ENCODE measurements at regions not wholly inside any gene's neighbourhood (a gene's known extent, or its start where the extent isn't known, plus 50 kb on each side); places are given as distances from the start of the nearest gene placed in this dataset.

DNA sequence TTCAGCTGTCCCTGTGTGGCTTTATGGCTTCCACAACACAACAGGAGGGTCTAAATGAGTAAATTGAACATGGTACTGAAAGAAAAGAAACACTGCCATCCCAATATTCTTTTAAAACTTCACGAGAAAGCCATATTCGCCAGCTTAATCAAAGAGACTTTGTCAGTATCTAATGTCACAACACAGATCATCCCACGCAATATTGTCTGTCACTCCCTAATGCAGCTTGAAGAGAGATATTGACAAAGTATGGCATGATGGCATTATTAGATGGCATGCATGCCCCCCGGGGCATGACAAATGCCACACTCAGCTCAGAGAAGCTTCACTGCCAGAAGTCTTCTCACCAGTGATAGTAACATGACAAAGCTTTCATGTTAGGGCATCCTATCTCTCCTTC, 197.8 kb downstream of the TTC8 start:
- no peak for DNase-seq

DNA sequence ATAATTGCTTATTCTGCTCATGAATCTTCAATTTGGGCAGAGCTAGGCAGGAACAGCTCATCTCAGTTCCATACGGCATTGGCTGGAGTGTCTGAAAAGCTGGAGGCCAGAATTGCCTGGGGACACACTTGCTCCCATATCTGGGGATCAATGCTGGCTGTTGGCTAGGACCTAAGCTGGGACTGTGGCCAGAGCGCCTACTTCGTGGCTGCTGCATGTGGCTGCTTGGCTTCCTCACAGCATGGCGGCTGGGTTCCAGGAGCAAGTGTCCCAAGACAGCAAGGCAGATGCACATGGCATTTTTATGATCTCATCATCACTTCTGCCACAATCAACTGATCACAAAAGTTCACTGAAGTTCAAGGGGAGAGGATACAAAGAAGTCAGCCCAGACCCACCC, 200.2 kb downstream of the TTC8 start:
- DNase-seq, result peak; percentile 38

DNA sequence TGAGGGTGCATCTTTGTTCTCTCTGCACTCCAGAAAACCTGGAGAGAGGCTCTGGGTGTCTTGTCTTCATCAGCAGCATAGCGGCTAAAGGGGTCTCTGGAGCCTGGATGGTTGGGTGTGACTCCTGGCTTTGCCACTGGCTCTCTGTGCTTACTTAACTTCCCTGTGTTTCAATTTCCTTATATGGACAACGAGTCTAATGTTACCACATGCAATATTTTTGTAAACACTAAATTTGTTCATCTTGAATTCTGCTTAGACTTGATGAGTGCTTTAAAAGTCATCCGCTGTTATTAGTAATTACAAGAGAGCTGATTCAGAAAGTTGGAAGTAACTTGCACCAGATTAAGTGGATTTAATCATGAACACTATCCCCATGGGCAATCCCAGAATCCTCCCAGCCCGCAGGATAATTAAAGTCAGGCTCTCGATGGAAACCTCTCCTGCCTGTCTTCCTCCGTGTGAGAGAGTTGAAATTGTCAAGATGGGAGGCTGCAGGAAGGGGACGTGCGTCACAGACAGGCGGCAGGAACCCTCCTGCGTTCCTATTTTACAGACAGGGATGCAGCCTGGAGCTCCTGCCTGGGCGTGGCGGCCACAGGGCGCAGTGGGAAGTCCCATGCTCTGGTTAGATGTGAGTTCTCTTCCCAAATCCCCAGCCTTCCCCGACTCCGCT, 201.2 kb downstream of the TTC8 start:
- DNase-seq, result no peak

DNA sequence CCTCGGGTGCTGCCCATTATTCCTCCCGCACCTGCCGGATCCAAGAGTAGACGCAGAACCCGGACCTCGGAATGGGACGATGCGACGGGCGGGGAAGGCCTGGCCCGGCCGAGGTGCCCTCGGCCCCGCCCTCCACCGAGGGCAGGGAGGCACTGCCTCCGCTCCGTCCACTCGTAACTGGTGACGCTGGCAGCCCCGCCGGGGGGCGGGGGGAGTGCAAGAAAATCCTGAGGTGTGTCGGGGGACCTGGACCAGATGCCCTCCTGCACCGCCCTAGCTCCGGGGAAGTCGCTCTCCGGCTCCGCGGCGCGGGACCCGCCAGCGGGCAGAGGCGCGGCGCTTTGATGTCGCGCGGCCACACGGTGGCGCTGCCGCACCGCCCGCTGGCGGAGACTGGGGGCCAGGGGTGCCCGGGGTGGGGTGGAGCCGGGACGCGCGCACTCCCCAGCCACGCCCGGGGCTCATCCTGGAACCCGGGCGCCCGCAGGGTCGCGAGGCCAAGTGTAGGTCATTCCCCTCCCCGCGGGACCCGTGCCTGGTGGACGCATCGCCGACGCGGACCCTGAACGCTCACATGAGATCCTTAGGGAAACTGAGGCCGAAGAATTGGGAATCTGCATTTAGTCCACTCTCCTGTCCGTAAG, 202.8 kb downstream of the TTC8 start:
- peak; percentile 77 for DNase-seq

DNA sequence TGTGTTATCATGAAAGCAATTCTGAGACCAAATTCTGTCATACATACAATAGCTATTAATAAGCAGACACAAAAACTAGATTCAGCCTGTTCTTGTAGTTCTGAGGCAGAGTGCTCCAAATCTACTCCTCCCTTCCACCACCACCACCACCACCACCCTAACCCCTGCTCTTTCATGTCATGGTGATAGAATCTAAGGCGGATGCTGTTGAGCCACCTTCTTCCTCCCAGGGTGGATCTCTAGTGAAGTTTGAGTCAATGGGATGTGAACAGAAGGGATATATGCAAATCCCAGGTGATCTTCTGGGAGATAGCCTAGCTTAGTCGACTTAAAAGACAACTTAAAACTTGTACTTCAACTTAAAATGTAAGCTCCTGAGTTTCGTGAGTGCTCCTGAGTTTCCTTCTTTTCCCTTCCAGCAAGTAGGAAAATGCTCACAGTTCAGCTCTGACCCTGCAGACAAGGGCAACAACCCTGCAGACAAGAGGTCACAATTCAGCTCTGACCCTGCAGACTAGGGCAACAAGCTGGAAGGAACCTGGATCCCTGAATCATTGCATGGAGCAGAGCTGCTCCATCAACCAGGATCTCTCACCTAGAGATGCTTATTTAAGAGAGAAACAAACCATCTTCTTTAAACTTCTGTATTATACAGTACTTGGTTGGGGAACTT, 204.1 kb downstream of the TTC8 start:
- DNase-seq, result no peak

DNA sequence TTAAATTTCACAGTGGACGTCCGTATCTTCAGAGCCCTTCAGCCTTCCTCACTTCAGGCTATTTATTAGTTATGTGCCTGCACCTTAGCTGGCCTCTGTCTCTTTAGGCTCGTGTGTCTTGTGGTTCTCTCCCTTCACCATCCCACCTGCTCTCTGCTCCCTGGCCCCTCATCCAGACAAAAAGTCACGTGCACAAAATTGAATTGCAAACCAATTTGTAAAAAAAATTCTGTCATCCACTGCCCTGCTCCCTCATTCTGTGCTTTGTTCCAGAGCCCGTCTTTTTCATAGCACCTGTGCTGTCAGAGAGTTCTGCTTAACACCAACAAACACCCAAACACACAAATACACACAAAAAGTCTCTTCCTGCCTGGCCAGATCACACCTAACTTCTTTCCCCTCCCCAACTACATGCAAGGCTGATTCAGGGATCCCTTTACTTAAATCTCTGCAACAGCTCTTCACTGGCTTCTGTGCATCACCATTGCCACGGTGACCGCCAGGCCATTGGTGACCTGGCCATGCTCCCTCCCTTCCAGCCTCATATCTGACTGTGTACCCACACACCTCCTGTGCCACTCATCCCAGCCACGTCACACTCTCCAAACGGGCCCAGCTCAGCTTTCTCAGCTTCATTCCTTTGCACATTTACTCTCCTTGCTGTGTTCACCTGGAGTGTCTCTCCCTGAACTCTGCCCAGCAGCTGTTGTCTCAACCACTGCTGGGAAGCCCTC, 205.7 kb downstream of the TTC8 start:
- no peak for DNase-seq

DNA sequence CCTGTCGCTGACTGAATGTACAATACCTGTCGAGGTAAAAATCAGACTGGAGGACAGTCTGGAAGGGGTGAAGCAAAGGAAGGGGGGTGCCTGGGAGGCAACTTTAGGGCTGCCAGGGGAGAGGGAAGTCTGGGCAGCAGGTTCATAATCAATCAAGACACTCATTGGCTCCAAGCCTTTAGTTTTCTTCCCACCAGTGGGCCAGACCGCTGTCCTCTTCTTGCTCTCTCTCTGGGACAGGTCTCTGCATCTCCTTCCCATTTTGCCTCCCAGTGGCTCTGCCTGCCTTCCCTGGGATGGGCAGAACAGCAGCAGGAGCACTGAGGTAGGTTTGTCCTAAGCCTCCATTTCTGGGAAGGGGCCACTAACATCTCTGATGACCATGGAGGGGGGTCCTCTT, 206.5 kb downstream of the TTC8 start:
- DNase-seq, result no peak

DNA sequence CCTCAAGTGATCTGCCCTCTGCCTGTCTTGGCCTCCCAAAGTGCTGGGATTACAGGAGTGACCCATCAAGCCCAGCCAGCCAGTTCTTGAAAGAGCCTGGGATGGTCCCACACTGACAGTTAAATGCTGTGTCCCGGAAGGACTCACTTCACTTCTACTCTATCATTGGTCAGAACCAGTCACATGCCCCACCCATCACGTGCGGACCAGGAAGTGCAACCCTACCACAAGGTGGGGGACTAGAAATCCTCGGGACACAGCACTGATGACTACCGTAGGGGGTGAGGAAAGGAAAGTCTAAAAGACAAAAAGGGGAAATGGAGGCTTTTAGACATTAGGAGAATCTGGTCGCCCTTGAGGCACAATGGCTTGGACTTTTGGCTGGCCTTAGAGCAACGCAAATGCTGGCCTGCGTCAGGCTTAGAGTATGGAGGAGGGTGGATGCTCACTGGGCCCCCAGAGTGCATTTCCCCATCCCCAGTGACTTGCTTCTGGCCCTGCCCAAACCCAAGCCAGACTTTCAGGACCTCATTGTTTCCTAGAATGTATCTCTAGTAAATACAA, 207.7 kb downstream of the TTC8 start:
- DNase-seq, result no peak

DNA sequence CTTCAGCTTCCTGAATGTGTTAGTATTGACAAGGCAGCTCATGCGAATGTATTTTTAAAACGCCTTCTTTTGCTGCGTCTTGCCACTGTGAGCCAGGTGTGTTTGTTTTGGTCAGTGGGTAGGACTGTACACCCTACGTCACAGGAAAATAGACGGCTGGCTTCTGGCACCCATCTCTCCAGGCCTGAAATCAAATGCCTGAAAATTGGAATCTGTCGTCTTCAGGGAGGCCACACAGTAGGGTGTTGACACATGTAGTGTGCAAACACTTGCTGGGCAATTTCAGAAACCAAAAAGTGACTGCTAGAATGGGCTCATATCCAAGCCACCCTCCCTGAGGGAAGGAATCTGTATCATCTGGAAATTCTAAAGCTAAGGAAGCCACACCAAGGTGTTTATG, 209.3 kb downstream of the TTC8 start:
- no peak for DNase-seq

DNA sequence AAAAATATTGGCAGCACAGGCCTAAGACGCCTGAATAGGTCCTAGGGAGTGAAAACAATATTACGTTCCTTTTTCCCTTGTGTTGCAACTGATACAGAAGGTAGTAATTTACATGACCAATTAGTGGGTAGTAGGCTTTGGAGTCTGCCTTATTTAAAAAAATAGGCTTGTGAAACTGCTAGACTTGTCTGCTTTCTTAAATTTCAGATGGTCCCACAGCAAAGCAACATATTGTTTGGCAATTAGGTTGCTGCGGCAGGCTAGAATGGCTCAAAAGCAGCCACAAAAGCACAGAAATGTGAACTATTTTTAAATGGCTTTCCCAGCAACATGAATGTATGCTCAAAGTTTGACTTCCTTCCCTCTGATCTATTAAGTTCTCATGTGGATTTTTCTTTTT, 211.9 kb downstream of the TTC8 start:
- no peak for DNase-seq

DNA sequence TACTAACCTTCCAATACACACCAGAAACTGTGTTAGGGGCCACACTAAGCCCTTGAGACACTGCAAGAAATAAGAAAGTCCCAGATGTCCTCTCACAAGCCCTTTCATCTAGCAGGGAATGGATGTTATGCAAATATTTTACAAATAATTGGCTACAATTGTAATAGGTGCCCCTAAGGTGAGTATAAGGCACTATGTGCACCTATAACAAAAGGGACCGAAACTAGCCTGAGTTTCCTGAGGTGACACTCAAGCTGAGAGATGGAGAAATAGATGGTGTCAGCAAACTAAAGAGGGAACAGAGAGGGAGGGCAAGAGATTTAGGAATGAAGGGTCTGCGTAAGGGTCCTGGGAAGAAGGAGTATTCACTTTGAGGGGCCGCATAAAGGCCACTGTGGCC, 212.6 kb downstream of the TTC8 start:
- no peak for DNase-seq

DNA sequence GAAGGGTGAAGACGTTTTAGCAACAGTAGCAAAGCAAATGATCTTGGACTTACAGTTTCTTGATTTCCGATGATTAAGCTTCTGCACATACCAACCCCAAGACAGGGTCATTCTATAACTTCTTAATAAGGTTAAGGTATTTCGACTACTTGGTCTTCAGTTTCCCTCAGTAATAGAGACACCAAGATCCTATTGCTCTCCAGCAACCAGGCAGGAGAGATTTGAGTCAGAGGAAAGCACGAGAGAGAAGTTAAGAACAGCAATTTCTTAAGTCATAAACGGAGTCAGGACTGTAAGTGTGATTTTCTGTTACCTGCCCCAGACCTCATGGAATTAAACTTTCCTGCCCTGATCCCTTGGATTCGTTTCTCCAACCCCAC, 215.6 kb downstream of the TTC8 start:
- no peak for DNase-seq

DNA sequence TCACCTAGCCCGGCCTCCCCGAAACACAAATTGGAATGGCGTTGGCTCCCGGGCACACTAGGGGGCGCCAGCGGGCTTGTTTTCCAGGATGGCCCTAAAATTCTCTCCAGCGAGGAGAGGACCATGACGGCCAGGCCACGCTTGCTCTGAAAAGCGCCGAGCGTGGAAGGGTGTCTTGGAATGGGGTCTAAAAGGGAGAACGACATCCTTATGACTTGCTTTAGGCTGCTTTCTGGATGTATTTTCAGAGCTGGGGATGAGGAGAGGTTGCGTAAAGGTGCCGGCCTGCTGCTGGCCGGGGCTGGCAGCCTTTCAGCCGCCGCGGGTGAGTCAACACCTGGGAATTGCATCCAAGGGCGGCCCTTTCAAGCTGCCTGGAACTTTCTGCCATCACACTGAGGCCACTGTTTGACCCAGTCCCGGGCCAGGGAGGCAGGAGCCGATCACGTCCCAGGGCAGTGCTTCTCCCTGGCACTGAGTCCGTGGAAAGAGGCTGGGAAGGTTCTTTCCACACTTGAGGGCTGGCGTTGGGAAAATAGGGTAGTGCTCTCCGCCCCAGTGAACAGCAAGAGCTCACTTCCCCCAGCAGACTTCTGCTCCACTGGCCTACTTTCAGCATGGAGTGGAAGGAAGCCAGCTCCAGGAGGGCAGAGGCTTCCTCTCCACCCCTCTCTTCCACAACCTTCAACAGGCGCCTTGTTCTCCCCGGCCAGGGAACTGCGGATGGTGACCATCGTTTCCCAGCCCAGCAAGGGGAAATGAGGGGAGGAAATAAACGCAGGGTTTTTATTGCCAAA, 216.2 kb downstream of the TTC8 start:
- DNase-seq, result peak; percentile 95

DNA sequence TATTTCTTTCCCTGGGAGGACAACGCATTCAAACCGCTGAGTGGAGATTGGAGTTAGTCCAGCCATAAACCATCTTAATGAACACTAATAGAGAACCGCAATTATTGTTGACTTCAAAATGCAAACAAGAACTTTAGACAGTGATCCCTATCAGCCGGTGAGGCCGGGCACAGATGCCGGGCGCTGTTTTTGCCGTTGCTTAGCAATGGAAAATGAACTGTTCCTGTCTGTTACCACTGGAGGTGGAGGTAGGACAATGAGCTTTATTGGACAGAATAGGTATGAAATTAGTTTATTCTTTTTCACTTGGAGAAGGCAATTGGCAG, 216.8 kb downstream of the TTC8 start:
- no peak for DNase-seq

DNA sequence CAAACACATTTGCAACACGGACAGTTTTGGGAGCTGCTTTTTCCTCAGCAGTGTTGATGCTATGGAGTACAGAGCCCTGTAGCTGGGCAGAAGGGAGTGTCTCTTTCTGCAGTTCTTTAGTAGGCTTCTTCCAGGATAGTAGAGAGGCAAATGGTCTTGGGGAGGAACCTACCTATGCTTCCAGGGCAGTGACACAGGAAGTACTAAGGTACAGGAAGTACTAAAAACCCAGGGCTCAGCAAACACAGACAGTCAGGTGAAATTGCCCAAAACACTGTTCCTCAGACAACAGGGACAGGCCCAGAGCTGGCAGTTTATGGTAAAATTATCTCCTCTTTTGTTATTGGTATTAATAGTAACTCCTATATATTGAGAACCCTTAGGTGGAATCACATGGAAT, 217.6 kb downstream of the TTC8 start:
- DNase-seq, result no peak

DNA sequence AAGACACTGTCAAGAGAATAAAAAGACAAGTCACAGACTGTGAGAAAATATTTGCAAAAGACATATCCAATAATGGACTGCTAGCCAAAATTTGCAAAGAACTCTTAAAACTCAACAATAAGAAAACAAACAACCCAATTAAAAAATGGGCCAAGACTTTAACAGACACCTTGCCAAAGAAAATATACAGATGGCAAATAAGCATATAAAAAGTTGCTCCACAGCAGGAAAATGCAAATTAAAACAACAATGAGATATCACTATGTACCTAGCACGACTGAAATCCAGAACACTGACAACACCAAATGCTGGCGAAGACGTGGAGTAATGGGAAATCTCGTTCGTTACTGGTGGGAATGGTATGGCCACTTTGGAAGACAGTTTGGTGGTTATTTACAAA, 228.9 kb downstream of the TTC8 start:
- no peak for DNase-seq

DNA sequence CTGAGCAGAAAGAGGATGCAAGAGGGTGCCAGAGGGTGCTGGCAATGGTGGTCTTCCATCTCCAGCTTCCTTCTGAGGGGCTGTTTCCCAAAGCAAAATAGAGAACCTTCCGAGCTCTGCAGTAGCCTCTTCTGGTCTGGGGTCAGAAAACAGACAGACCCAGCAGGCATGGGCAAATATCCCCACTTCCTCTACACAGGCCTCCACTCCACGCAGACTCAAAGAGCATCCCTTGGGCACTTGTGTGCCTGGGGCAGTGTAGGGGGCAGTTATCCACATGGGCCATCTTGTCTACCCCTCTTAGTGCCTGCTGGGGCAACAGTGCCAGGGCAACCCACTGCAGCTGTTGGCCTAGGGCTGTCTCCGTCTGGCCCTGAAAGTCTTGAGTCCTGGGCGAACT, 231.9 kb downstream of the TTC8 start:
- DNase-seq, result no peak

DNA sequence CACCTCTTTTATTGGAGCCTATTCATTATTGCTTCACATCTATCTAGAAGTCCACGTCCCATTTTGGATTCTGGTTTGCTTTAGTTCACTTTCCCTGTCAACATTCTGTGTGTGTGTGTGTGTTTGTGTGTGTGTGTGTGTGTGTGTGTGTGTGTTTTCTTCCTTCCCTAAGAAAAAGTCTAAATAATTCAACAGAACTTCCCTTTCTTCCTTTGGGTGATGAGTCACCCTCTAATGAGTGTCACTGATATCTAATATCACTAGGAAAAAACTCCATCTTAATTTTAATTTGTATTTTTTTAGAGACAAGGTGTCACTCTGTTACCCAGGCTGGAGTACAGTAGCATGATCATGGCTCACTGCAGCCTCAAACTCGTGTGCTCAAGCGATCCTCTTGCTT, 234.2 kb downstream of the TTC8 start:
- DNase-seq, result no peak

DNA sequence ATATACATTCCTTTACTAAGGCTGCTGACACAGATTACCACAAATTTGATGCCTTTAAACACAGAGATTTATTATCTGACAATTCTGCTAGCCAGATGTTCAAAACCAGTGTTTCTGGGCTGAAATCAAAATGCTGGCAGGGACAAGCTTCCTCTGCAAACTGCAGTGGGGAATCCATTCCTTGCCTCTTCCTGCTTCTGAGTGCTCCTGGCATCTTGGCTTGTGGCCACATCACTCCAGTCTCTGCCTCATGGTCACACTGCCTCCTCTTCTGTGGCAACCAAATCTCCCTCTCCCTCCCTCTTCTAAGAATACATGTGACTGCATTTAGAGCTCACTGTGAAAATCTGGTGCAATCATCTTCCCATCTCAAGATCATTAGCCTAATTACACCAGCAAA, 235.7 kb downstream of the TTC8 start:
- no peak for DNase-seq

DNA sequence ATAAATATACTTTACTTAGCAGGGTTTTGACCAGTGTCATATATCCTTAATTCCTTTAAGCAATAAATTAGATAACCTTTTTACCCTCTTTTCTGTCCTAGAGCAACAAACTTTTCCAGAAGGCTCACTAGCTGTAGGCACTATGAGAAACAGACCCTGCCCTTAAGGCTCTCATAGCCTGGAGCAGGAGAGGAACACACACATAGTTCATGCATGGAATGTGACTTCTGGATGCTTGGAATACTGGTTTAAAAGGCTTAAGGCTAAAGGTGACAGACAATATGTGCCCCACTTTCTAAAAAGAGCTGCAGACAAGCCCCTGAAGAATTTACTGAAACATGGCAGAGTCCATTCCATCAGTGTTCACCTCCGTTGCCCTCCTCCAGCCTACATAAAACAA, 237.2 kb downstream of the TTC8 start:
- DNase-seq, result no peak

DNA sequence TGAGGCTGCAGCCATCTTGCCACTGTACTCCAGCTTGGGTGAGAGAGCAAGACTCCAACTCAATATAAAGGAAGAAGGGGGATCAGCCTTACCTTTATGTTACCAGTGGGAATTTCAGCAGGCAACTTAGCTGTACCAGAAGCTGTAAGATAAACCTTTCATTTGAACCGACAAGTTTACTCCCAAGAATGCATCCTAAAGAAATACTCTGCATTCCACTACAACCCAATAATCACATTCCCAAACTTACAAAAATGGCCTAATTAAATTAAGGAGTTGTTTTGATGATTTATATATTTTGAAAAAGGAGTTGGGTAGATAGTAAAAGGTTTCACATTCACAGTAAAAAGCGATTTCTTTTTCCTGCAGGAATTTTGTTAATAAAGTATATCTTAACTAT, 241.4 kb downstream of the TTC8 start:
- DNase-seq, result no peak

DNA sequence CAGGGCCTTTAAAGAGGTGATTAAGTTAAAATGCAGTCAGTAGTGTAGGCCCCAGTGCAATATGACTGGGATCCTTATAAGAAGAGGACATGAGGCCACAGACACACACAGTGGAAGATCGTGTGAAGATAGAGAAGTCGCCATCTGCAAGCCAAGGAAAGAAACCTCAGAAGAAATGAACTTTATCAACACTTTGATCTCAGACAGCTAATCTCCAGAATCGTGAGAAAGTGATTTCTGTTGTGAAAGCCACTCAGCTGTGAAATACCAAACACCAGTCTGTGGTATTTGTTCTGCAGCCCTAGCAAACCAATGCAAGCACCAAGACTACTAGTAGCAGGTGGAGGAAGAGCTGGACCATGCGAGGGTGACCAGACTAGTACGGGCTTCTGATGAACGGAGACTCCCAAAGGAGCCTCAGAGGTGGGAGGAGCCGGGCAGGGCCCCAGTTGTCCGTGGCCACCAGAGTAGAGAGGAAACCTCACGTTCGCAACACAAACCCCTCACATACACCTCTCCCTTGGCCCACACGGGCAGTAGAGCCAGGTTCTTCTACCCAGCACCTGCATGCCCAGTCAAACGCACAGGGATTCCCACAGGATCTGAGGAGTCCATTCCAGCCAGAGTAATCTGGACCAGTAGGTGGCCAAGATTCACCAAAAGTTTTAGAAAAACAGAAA, 243.0 kb downstream of the TTC8 start:
- DNase-seq, result no peak

All from right hindlimb (tissue), 1 donor.